ENCODE measurements at regions not wholly inside any gene's neighbourhood (a gene's known extent, or its start where the extent isn't known, plus 50 kb on each side); places are given as distances from the start of the nearest gene placed in this dataset.

GRCh38 chr7:95658676-95659075 is 62.4 kb upstream of the PDK4 start:
- Mint-ChIP-seq H3K27me3 (peaks cover 3% of the 10 kb centered on the region), H3K4me3 (no peak overlapping the region), H3K27ac (no peak overlapping the region), H3K9me3 (peaks cover 5% of the 10 kb centered on the region), H3K4me1 (ENCODE audit: low read depth) (no peaks in the 10 kb centered on the region), H3K36me3 (ENCODE audit: low read depth) (no peaks in the 10 kb centered on the region)
- ATAC-seq, result no peak
- ChIA-PET CTCF (no interaction called here), POLR2A (no interaction called here)
- TF ChIP-seq CTCF (IDR thresholded peaks at IDR 0.05), result no peak
- DNase-seq, result no peak
- intact Hi-C loops (cut with micrococcal nuclease), result no loop called here

- intact Hi-C loops (cut with micrococcal nuclease), result no loop called here
- no peak for TF ChIP-seq CTCF (IDR thresholded peaks at IDR 0.05)
- CTCF ChIA-PET, result interaction anchor here (0.6 kb wide), 1 partner anchor 14 kb away, joined by 3 read pairs; no protein-coding TSS in a partner anchor
These were observed 53.2 kb upstream of the PDK4 start for GRCh38 chr7:95649546-95649945.

GRCh38 chr7:95646350-95646749 is 50.0 kb upstream of the PDK4 start:
- Mint-ChIP-seq H3K9me3 (no peaks in the 10 kb centered on the region), H3K4me1 (ENCODE audit: low read depth) (no peaks in the 10 kb centered on the region), H3K36me3 (ENCODE audit: low read depth) (no peaks in the 10 kb centered on the region), H3K4me3 (no peak overlapping the region), H3K27ac (no peak overlapping the region), H3K27me3 (peaks cover 2% of the 10 kb centered on the region)
- intact Hi-C loops (cut with micrococcal nuclease), result no loop called here
- ChIA-PET POLR2A (no interaction called here), CTCF (no interaction called here)
- DNase-seq, result no peak
- no peak for TF ChIP-seq CTCF (IDR thresholded peaks at IDR 0.05)
- no peak for ATAC-seq

More at GRCh38 chr7:95649546-95649945, 53.2 kb upstream of the PDK4 start:
- ATAC-seq (no peak), DNase-seq (no peak)
- POLR2A ChIA-PET, result no interaction called here
- no peaks in the 10 kb centered on the region for H3K4me1 Mint-ChIP-seq (ENCODE audit: low read depth)
- H3K4me3 Mint-ChIP-seq, result no peak overlapping the region
- H3K27ac Mint-ChIP-seq, result no peak overlapping the region
- no peaks in the 10 kb centered on the region for H3K9me3 Mint-ChIP-seq
- H3K27me3 Mint-ChIP-seq, result peaks cover 2% of the 10 kb centered on the region
- H3K36me3 Mint-ChIP-seq (ENCODE audit: low read depth), result no peaks in the 10 kb centered on the region

Measured in activated CD8-positive, alpha-beta T cell treated with anti-CD3 and anti-CD28 coated beads for 36 hours (primary cell).